ENCODE measurements at regions not wholly inside any gene's neighbourhood (a gene's known extent, or its start where the extent isn't known, plus 50 kb on each side); places are given as distances from the start of the nearest gene placed in this dataset.

- TF ChIP-seq CTCF (IDR thresholded peaks at IDR 0.05) = no peak
- intact Hi-C loops (cut with DNase I) = no loop called here
- DNase-seq (no peak), ATAC-seq (no peak)
- Histone ChIP-seq H3K4me1 (no peaks in the 10 kb centered on the region), H3K36me3 (no peaks in the 10 kb centered on the region), H3K4me3 (no peak overlapping the region), H3K27me3 (no peaks in the 10 kb centered on the region), H3K27ac (no peak overlapping the region), H3K9me3 (peaks cover 0 to 2% of the 10 kb centered on the region in 2 donors)
These were observed 627.2 kb upstream of the ROBO1 start for GRCh38 chr3:80395023-80395422.

GRCh38 chr3:80391573-80391972 lies 623.8 kb upstream of the ROBO1 start:
- Histone ChIP-seq H3K27me3 (no peaks in the 10 kb centered on the region), H3K4me3 (no peak overlapping the region), H3K27ac (no peak overlapping the region), H3K36me3 (no peaks in the 10 kb centered on the region), H3K9me3 (peaks cover 0 to 19% of the 10 kb centered on the region in 2 donors), H3K4me1 (no peaks in the 10 kb centered on the region)
- ATAC-seq (no peak), DNase-seq (no peak)
- TF ChIP-seq CTCF (IDR thresholded peaks at IDR 0.05) = no peak
- intact Hi-C loops (cut with DNase I) = no loop called here

DNA sequence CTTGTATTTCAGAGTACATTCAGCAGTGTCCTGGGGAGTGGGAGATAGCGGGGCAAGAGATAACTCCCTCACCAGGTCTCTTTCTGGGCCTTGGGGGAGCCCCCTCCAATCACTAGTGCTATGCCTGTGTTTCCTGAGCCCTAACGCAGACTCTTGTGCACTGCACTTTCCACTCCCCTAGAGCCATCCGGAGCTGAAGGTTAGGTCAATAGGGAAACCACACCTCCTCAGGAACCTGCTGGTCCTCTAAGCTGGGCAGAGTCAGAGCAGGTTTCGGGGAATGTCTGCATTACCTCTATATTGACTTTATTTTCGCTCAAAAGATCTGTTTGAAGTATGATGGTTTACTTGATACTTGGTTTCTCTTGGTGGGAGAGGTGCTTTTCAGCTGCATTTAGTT lies 617.0 kb upstream of the ROBO1 start:
- no peak for TF ChIP-seq CTCF (IDR thresholded peaks at IDR 0.05)
- H3K4me3 ChIP-seq = no peak overlapping the region
- peaks cover 0 to 17% of the 10 kb centered on the region in 2 donors for H3K9me3 ChIP-seq
- no peaks in the 10 kb centered on the region for H3K36me3 ChIP-seq
- ATAC-seq = no peak
- H3K27ac ChIP-seq = no peak overlapping the region
- DNase-seq = no peak
- no peaks in the 10 kb centered on the region for H3K27me3 ChIP-seq
- intact Hi-C loops (cut with DNase I) = no loop called here
- no peaks in the 10 kb centered on the region for H3K4me1 ChIP-seq

- ATAC-seq (no peak), DNase-seq (no peak)
- Histone ChIP-seq H3K36me3 (no peaks in the 10 kb centered on the region), H3K27ac (no peak overlapping the region), H3K27me3 (no peaks in the 10 kb centered on the region), H3K4me1 (no peaks in the 10 kb centered on the region), H3K4me3 (no peak overlapping the region), H3K9me3 (peaks cover 0 to 6% of the 10 kb centered on the region in 2 donors)
- TF ChIP-seq CTCF (IDR thresholded peaks at IDR 0.05) = no peak
- intact Hi-C loops (cut with DNase I) = no loop called here
These were observed 606.6 kb upstream of the ROBO1 start for GRCh38 chr3:80374423-80374822.

DNA sequence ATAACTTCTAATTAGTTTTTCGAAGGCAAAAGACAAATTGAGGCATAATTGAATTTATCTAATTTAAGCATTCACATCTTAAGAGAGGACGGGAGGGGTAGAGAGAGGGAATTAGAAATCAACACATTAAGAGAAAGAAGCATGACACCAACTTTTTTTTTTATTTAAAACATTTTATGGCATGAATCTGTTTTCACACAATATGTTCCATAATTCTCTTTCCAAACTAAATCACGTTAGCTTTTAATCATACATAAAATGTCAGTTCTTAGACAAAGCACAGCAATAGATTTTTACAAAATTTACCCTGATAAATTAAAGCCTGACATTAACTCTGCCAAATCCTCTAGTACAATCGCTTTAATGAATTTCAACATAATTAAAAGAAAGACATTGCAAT lies 600.8 kb upstream of the ROBO1 start:
- no peak overlapping the region for H3K4me3 ChIP-seq
- intact Hi-C loops (cut with DNase I) = no loop called here
- H3K4me1 ChIP-seq = no peaks in the 10 kb centered on the region
- no peaks in the 10 kb centered on the region for H3K27me3 ChIP-seq
- no peak for TF ChIP-seq CTCF (IDR thresholded peaks at IDR 0.05)
- no peak overlapping the region for H3K27ac ChIP-seq
- DNase-seq (no peak), ATAC-seq (no peak)
- no peaks in the 10 kb centered on the region for H3K9me3 ChIP-seq
- no peaks in the 10 kb centered on the region for H3K36me3 ChIP-seq
